NCI-H1048 (cell line): ENCODE measurements at regions not wholly inside any gene's neighbourhood (a gene's known extent, or its start where the extent isn't known, plus 50 kb on each side); places are given as distances from the start of the nearest gene placed in this dataset.
"Not testable (repeated sequence)": the region's sequence is repeated elsewhere in the genome, so short reads cannot be mapped to it uniquely, and the experiment has no call there.

Experiments used
- DNase-seq: peaks from one replicate; lab custom pipeline; 2025; lab: John Stamatoyannopoulos, UW

GRCh38 chrX:39226251-39226650, 425.0 kb downstream of the MID1IP1 start:
- no peak for DNase-seq

- DNase-seq, result no peak
Observed at GRCh38 chrX:39227371-39227770, 426.1 kb downstream of the MID1IP1 start.

GRCh38 chrX:39238006-39238405, 436.7 kb downstream of the MID1IP1 start:
- no peak for DNase-seq

- DNase-seq, result no peak
Observed at GRCh38 chrX:39242187-39242586, 440.9 kb downstream of the MID1IP1 start.

GRCh38 chrX:39244147-39244546, 442.9 kb downstream of the MID1IP1 start:
- no peak for DNase-seq

- no peak for DNase-seq
Observed at GRCh38 chrX:39245024-39245423, 443.8 kb downstream of the MID1IP1 start.

GRCh38 chrX:39247536-39247935, 446.3 kb downstream of the MID1IP1 start:
- DNase-seq, result no peak

GRCh38 chrX:39248330-39248729, 447.1 kb downstream of the MID1IP1 start:
- no peak for DNase-seq

GRCh38 chrX:39249999-39250398, 448.7 kb downstream of the MID1IP1 start:
- no peak for DNase-seq

- DNase-seq, result no peak
Observed at GRCh38 chrX:39251995-39252394, 450.7 kb downstream of the MID1IP1 start.

GRCh38 chrX:39253551-39253950, 452.3 kb downstream of the MID1IP1 start:
- DNase-seq, result no peak

GRCh38 chrX:39258331-39258730, 457.1 kb downstream of the MID1IP1 start:
- DNase-seq, result no peak

GRCh38 chrX:39260965-39261364, 459.7 kb downstream of the MID1IP1 start:
- no peak for DNase-seq

GRCh38 chrX:39261446-39262147, 460.3 kb downstream of the MID1IP1 start:
- no peak for DNase-seq

- DNase-seq, result no peak
Observed at GRCh38 chrX:39262641-39263040, 461.4 kb downstream of the MID1IP1 start.

- no peak for DNase-seq
Observed at GRCh38 chrX:39264023-39264422, 462.8 kb downstream of the MID1IP1 start.

- DNase-seq, result no peak
Observed at GRCh38 chrX:39267176-39267575, 465.9 kb downstream of the MID1IP1 start.

- no peak for DNase-seq
Observed at GRCh38 chrX:39268207-39268606, 466.9 kb downstream of the MID1IP1 start.

- DNase-seq, result no peak
Observed at GRCh38 chrX:39275500-39276068, 474.3 kb downstream of the MID1IP1 start.

GRCh38 chrX:39277685-39278390, 476.6 kb downstream of the MID1IP1 start:
- DNase-seq, result not testable (repeated sequence)

GRCh38 chrX:39283239-39283638, 482.0 kb downstream of the MID1IP1 start:
- no peak for DNase-seq

- DNase-seq, result no peak
Observed at GRCh38 chrX:39288592-39288991, 487.3 kb downstream of the MID1IP1 start.

GRCh38 chrX:39289827-39290226, 488.6 kb downstream of the MID1IP1 start:
- no peak for DNase-seq
